ENCODE measurements at regions not wholly inside any gene's neighbourhood (a gene's known extent, or its start where the extent isn't known, plus 50 kb on each side); places are given as distances from the start of the nearest gene placed in this dataset.

GRCh38 chr7:86252406-86252805 is 391.3 kb upstream of the GRM3 start:
- H3K27me3 ChIP-seq (replicated peaks in 1 of 4; ENCODE audit: control extremely low read depth in 1 of 4, control insufficient read depth in 3 of 4, insufficient read depth in 4 of 4, low read length in 3 of 4): no peaks in the 10 kb centered on the region
- no peaks in the 10 kb centered on the region for H3K9me3 Mint-ChIP-seq (ENCODE audit: insufficient read depth)
- H3K36me3 ChIP-seq (replicated peaks in 1 of 2; ENCODE audit: control extremely low read depth in 1 of 2, control insufficient read depth in 1 of 2, extremely low read depth in 1 of 2, insufficient read depth in 2 of 2, low read length in 1 of 2): no peaks in the 10 kb centered on the region
- WGBS (ENCODE audit: insufficient coverage): 100% methylated on average over 2 of the region's 2 CpGs
- no peak for DNase-seq
- H3K9me3 ChIP-seq (ENCODE audit: control extremely low read depth in 1 of 3, control insufficient read depth in 2 of 3, insufficient read depth in 1 of 3, low read length in 2 of 3): peaks cover 0 to 4% (median 0%) of the 10 kb centered on the region in 3 donors
- ATAC-seq (ENCODE audit: low read depth): no peak
- TF ChIP-seq CTCF (IDR thresholded peaks at IDR 0.05) (no peak), EZH2 (IDR thresholded peaks at IDR 0.05; ENCODE audit: borderline replicate concordance, insufficient read depth, low read depth, low read length, poor library complexity, severe bottlenecking) (no peak)
- intact Hi-C loops (cut with micrococcal nuclease): no loop called here
- no peak overlapping the region for H2AFZ ChIP-seq (ENCODE audit: insufficient read depth, low read depth, low read length, poor library complexity, severe bottlenecking)
- H3K27ac Mint-ChIP-seq: no peak overlapping the region
- no peak overlapping the region for H3K27ac ChIP-seq (ENCODE audit: low read length in 2 of 2)
- CTCF ChIA-PET: no interaction called here
- H3K4me2 ChIP-seq (replicated peaks; ENCODE audit: low read depth, low read length, poor library complexity, severe bottlenecking): no peak overlapping the region
- H3K4me1 ChIP-seq (ENCODE audit: control insufficient read depth in 2 of 2, insufficient read depth in 2 of 2, low read length in 2 of 2): no peaks in the 10 kb centered on the region
- no peak overlapping the region for H3K4me3 Mint-ChIP-seq
- H3K4me3 ChIP-seq (ENCODE audit: control extremely low read depth in 1 of 5, extremely low read depth in 1 of 5, insufficient read depth in 1 of 5, low read depth in 2 of 5, low read length in 4 of 5): no peak overlapping the region
- no peak overlapping the region for H3K9ac ChIP-seq (ENCODE audit: low read length)
- H3K4me1 Mint-ChIP-seq: no peaks in the 10 kb centered on the region
- no peaks in the 10 kb centered on the region for H3K27me3 Mint-ChIP-seq
- H4K20me1 ChIP-seq (ENCODE audit: control insufficient read depth, insufficient read depth, low read length, poor library complexity, severe bottlenecking): no peaks in the 10 kb centered on the region
- POLR2A ChIA-PET: no interaction called here
- no peaks in the 10 kb centered on the region for H3K79me2 ChIP-seq (ENCODE audit: control insufficient read depth, insufficient read depth, low read length)

- Histone ChIP-seq H3K4me2 (replicated peaks; ENCODE audit: low read depth, low read length, poor library complexity, severe bottlenecking) (no peak overlapping the region), H2AFZ (ENCODE audit: insufficient read depth, low read depth, low read length, poor library complexity, severe bottlenecking) (no peak overlapping the region), H4K20me1 (ENCODE audit: control insufficient read depth, insufficient read depth, low read length, poor library complexity, severe bottlenecking) (no peaks in the 10 kb centered on the region), H3K4me1 (ENCODE audit: control insufficient read depth in 2 of 2, insufficient read depth in 2 of 2, low read length in 2 of 2) (no peaks in the 10 kb centered on the region), H3K4me3 (ENCODE audit: control extremely low read depth in 1 of 5, extremely low read depth in 1 of 5, insufficient read depth in 1 of 5, low read depth in 2 of 5, low read length in 4 of 5) (no peak overlapping the region), H3K9ac (ENCODE audit: low read length) (no peak overlapping the region), H3K36me3 (replicated peaks in 1 of 2; ENCODE audit: control extremely low read depth in 1 of 2, control insufficient read depth in 1 of 2, extremely low read depth in 1 of 2, insufficient read depth in 2 of 2, low read length in 1 of 2) (no peaks in the 10 kb centered on the region), H3K27me3 (replicated peaks in 1 of 4; ENCODE audit: control extremely low read depth in 1 of 4, control insufficient read depth in 3 of 4, insufficient read depth in 4 of 4, low read length in 3 of 4) (no peaks in the 10 kb centered on the region), H3K79me2 (ENCODE audit: control insufficient read depth, insufficient read depth, low read length) (no peaks in the 10 kb centered on the region), H3K27ac (ENCODE audit: low read length in 2 of 2) (no peak overlapping the region), H3K9me3 (ENCODE audit: control extremely low read depth in 1 of 3, control insufficient read depth in 2 of 3, insufficient read depth in 1 of 3, low read length in 2 of 3) (peaks cover 0 to 4% (median 0%) of the 10 kb centered on the region in 3 donors)
- Mint-ChIP-seq H3K9me3 (ENCODE audit: insufficient read depth) (peaks cover 1% of the 10 kb centered on the region), H3K4me1 (no peaks in the 10 kb centered on the region), H3K27me3 (no peaks in the 10 kb centered on the region), H3K27ac (no peak overlapping the region), H3K4me3 (no peak overlapping the region)
- no peak for DNase-seq
- ATAC-seq (ENCODE audit: low read depth): no peak
- ChIA-PET CTCF (no interaction called here), POLR2A (no interaction called here)
- WGBS (ENCODE audit: insufficient coverage): no CpG with 5 or more reads among the region's 1 CpG
- intact Hi-C loops (cut with micrococcal nuclease): no loop called here
- TF ChIP-seq CTCF (IDR thresholded peaks at IDR 0.05) (no peak), EZH2 (IDR thresholded peaks at IDR 0.05; ENCODE audit: borderline replicate concordance, insufficient read depth, low read depth, low read length, poor library complexity, severe bottlenecking) (no peak)
These were observed 394.7 kb upstream of the GRM3 start for GRCh38 chr7:86248977-86249376.
